ENCODE measurements at regions not wholly inside any gene's neighbourhood (a gene's known extent, or its start where the extent isn't known, plus 50 kb on each side); places are given as distances from the start of the nearest gene placed in this dataset.

GRCh38 chr1:164380893-164381292, 178.1 kb upstream of the PBX1 start:
- no peak overlapping the region for H3K4me3 Mint-ChIP-seq (ENCODE audit: unreplicated experiment)
- peak; percentile 50 for FAIRE-seq
- no peaks in the 10 kb centered on the region for H3K36me3 ChIP-seq (ENCODE audit: insufficient read depth, low read length)
- no peaks in the 10 kb centered on the region for H3K27me3 Mint-ChIP-seq (ENCODE audit: low read depth, unreplicated experiment)
- no peaks in the 10 kb centered on the region for H3K79me2 ChIP-seq (ENCODE audit: insufficient read depth, low read length)
- H3K9me3 ChIP-seq (ENCODE audit: insufficient read depth, low read depth, low read length): no peaks in the 10 kb centered on the region
- H3K27me3 ChIP-seq (ENCODE audit: insufficient read depth, low read length): no peaks in the 10 kb centered on the region
- H3K4me2 ChIP-seq (ENCODE audit: low read length): no peak overlapping the region
- TF ChIP-seq, protein P1, sequence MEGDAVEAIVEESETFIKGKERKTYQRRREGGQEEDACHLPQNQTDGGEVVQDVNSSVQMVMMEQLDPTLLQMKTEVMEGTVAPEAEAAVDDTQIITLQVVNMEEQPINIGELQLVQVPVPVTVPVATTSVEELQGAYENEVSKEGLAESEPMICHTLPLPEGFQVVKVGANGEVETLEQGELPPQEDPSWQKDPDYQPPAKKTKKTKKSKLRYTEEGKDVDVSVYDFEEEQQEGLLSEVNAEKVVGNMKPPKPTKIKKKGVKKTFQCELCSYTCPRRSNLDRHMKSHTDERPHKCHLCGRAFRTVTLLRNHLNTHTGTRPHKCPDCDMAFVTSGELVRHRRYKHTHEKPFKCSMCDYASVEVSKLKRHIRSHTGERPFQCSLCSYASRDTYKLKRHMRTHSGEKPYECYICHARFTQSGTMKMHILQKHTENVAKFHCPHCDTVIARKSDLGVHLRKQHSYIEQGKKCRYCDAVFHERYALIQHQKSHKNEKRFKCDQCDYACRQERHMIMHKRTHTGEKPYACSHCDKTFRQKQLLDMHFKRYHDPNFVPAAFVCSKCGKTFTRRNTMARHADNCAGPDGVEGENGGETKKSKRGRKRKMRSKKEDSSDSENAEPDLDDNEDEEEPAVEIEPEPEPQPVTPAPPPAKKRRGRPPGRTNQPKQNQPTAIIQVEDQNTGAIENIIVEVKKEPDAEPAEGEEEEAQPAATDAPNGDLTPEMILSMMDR (IDR thresholded peaks at IDR 0.05; ENCODE audit: insufficient read depth, low read depth, low read length): no peak
- H3K4me3 ChIP-seq (ENCODE audit: insufficient read depth, low read depth, low read length): no peak overlapping the region
- DNase-seq (ENCODE audit: low read depth): peak; percentile 79
- H4K20me1 ChIP-seq (ENCODE audit: insufficient read depth, low read length): no peaks in the 10 kb centered on the region
- H3K9me3 Mint-ChIP-seq (ENCODE audit: unreplicated experiment): no peaks in the 10 kb centered on the region
- no peak overlapping the region for H3K27ac ChIP-seq (ENCODE audit: low read depth, low read length)
- H3K4me1 Mint-ChIP-seq (ENCODE audit: low read depth, unreplicated experiment): no peaks in the 10 kb centered on the region
- no peaks in the 10 kb centered on the region for H3K36me3 Mint-ChIP-seq (ENCODE audit: low read depth, unreplicated experiment)
- H3K9ac ChIP-seq (ENCODE audit: low read length): no peak overlapping the region
- no peaks in the 10 kb centered on the region for H3K4me1 ChIP-seq (ENCODE audit: insufficient read depth, low read length)
- no peak overlapping the region for H2AFZ ChIP-seq (ENCODE audit: low read depth, low read length)
- no peak overlapping the region for H3K27ac Mint-ChIP-seq (ENCODE audit: unreplicated experiment)

DNA sequence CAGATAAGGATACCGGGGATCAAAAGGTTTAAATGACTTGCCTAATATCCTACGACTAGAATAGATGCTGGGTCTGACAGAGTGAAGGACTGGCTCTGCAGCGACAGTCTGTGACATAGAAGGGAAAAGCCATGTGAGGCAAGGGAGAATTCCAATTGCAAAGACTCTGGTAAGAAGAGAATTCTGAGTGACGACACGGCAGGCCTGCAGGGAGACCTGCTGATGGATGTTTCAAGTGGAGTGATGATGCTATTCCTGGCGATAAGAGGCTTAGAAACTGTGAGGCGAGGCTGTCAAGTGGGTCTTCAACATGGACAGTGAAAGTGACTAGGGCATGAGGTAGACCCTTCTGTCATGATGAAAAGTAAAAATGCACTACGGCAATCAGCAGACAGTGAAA, 176.6 kb upstream of the PBX1 start:
- H3K4me2 ChIP-seq (ENCODE audit: low read length): no peak overlapping the region
- H3K4me1 ChIP-seq (ENCODE audit: insufficient read depth, low read length): no peaks in the 10 kb centered on the region
- Mint-ChIP-seq H3K4me1 (ENCODE audit: low read depth, unreplicated experiment) (no peaks in the 10 kb centered on the region), H3K27ac (ENCODE audit: unreplicated experiment) (no peak overlapping the region), H3K9me3 (ENCODE audit: unreplicated experiment) (no peaks in the 10 kb centered on the region), H3K36me3 (ENCODE audit: low read depth, unreplicated experiment) (no peaks in the 10 kb centered on the region), H3K4me3 (ENCODE audit: unreplicated experiment) (no peak overlapping the region), H3K27me3 (ENCODE audit: low read depth, unreplicated experiment) (no peaks in the 10 kb centered on the region)
- no peak overlapping the region for H3K4me3 ChIP-seq (ENCODE audit: insufficient read depth, low read depth, low read length)
- H4K20me1 ChIP-seq (ENCODE audit: insufficient read depth, low read length): no peaks in the 10 kb centered on the region
- no peaks in the 10 kb centered on the region for H3K27me3 ChIP-seq (ENCODE audit: insufficient read depth, low read length)
- H3K36me3 ChIP-seq (ENCODE audit: insufficient read depth, low read length): no peaks in the 10 kb centered on the region
- H3K9me3 ChIP-seq (ENCODE audit: insufficient read depth, low read depth, low read length): no peaks in the 10 kb centered on the region
- TF ChIP-seq, protein P1 (IDR thresholded peaks at IDR 0.05; ENCODE audit: insufficient read depth, low read depth, low read length): no peak
- no peak for TF ChIP-seq EZH2 (IDR thresholded peaks at IDR 0.05; ENCODE audit: insufficient read depth, low read length)
- no peak overlapping the region for H3K27ac ChIP-seq (ENCODE audit: low read depth, low read length)
- no peak overlapping the region for H3K9ac ChIP-seq (ENCODE audit: low read length)
- no peak for DNase-seq (ENCODE audit: low read depth)
- no peak overlapping the region for H2AFZ ChIP-seq (ENCODE audit: low read depth, low read length)
- FAIRE-seq: peak; percentile 81
- H3K79me2 ChIP-seq (ENCODE audit: insufficient read depth, low read length): no peaks in the 10 kb centered on the region

DNA sequence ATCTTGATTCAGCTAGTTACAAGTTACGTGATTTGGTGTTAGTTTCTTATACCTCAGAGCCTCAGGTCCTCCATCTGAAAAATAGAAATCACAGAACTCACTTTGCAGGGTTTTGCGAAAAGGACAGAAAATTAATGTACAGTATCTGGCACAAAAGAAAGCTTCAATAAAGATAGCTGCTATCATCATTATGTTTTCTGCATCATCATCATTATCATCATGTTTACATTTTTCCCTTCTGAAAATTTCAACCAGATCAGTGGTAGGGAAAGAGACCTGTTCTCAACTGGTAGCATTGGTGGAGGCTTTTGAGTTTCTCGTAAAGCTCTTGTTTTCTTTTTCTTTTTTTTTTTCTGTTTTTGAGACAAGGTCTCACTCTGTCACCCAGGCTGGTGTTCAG, 174.7 kb upstream of the PBX1 start:
- Mint-ChIP-seq H3K27me3 (ENCODE audit: low read depth, unreplicated experiment) (no peaks in the 10 kb centered on the region), H3K4me1 (ENCODE audit: low read depth, unreplicated experiment) (no peaks in the 10 kb centered on the region), H3K4me3 (ENCODE audit: unreplicated experiment) (no peak overlapping the region), H3K36me3 (ENCODE audit: low read depth, unreplicated experiment) (no peaks in the 10 kb centered on the region), H3K27ac (ENCODE audit: unreplicated experiment) (no peak overlapping the region), H3K9me3 (ENCODE audit: unreplicated experiment) (no peaks in the 10 kb centered on the region)
- H3K9ac ChIP-seq (ENCODE audit: low read length): no peak overlapping the region
- H2AFZ ChIP-seq (ENCODE audit: low read depth, low read length): no peak overlapping the region
- H3K4me3 ChIP-seq (ENCODE audit: insufficient read depth, low read depth, low read length): no peak overlapping the region
- H3K36me3 ChIP-seq (ENCODE audit: insufficient read depth, low read length): no peaks in the 10 kb centered on the region
- no peaks in the 10 kb centered on the region for H3K9me3 ChIP-seq (ENCODE audit: insufficient read depth, low read depth, low read length)
- no peaks in the 10 kb centered on the region for H4K20me1 ChIP-seq (ENCODE audit: insufficient read depth, low read length)
- no peaks in the 10 kb centered on the region for H3K79me2 ChIP-seq (ENCODE audit: insufficient read depth, low read length)
- H3K4me2 ChIP-seq (ENCODE audit: low read length): no peak overlapping the region
- no peak for TF ChIP-seq EZH2 (IDR thresholded peaks at IDR 0.05; ENCODE audit: insufficient read depth, low read length)
- TF ChIP-seq, protein P1 (IDR thresholded peaks at IDR 0.05; ENCODE audit: insufficient read depth, low read depth, low read length): no peak
- no peaks in the 10 kb centered on the region for H3K4me1 ChIP-seq (ENCODE audit: insufficient read depth, low read length)
- FAIRE-seq: no peak
- no peak for DNase-seq (ENCODE audit: low read depth)
- no peak overlapping the region for H3K27ac ChIP-seq (ENCODE audit: low read depth, low read length)
- H3K27me3 ChIP-seq (ENCODE audit: insufficient read depth, low read length): no peaks in the 10 kb centered on the region

Data from astrocyte (in vitro differentiated cells and primary cell).